GM19372 (cell line): ENCODE measurements at regions not wholly inside any gene's neighbourhood (a gene's known extent, or its start where the extent isn't known, plus 50 kb on each side); places are given as distances from the start of the nearest gene placed in this dataset.

Experiments used
- ATAC-seq: cut with Tn5 transposase; IDR thresholded peaks from one replicate; pipeline ENCODE4 v1.9.1; 2021; ENCODE audit warnings: mild to moderate bottlenecking, low read depth, moderate library complexity; ENCODE audit not compliant: unreplicated experiment

GRCh38 chr1:98336472-98337083 lies 324.9 kb upstream of the SNX7 start:
- ATAC-seq, result no peak

GRCh38 chr1:98333936-98334335 lies 327.6 kb upstream of the SNX7 start:
- no peak for ATAC-seq

GRCh38 chr1:98333406-98333805 lies 328.1 kb upstream of the SNX7 start:
- ATAC-seq, result no peak

GRCh38 chr1:98331718-98332311 lies 329.7 kb upstream of the SNX7 start:
- no peak for ATAC-seq

- ATAC-seq, result no peak
These were observed 330.3 kb upstream of the SNX7 start for GRCh38 chr1:98331243-98331642.

GRCh38 chr1:98330224-98330623 lies 331.3 kb upstream of the SNX7 start:
- no peak for ATAC-seq

GRCh38 chr1:98328855-98329254 lies 332.7 kb upstream of the SNX7 start:
- ATAC-seq, result no peak

- no peak for ATAC-seq
These were observed 334.2 kb upstream of the SNX7 start for GRCh38 chr1:98327220-98327861.

- no peak for ATAC-seq
These were observed 335.7 kb upstream of the SNX7 start for GRCh38 chr1:98325646-98326440.

- no peak for ATAC-seq
These were observed 337.6 kb upstream of the SNX7 start for GRCh38 chr1:98323906-98324358.

- ATAC-seq, result no peak
These were observed 338.1 kb upstream of the SNX7 start for GRCh38 chr1:98323388-98323787.

GRCh38 chr1:98322966-98323365 lies 338.6 kb upstream of the SNX7 start:
- ATAC-seq, result no peak

GRCh38 chr1:98322086-98322485 lies 339.4 kb upstream of the SNX7 start:
- no peak for ATAC-seq

GRCh38 chr1:98321191-98321590 lies 340.3 kb upstream of the SNX7 start:
- ATAC-seq, result no peak

GRCh38 chr1:98316286-98316905 lies 345.1 kb upstream of the SNX7 start:
- ATAC-seq, result no peak

GRCh38 chr1:98315309-98315708 lies 346.2 kb upstream of the SNX7 start:
- no peak for ATAC-seq

- ATAC-seq, result no peak
These were observed 346.9 kb upstream of the SNX7 start for GRCh38 chr1:98314601-98315000.

- ATAC-seq, result no peak
These were observed 354.9 kb upstream of the SNX7 start for GRCh38 chr1:98306517-98307089.

- no peak for ATAC-seq
These were observed 356.2 kb upstream of the SNX7 start for GRCh38 chr1:98305362-98305761.

- ATAC-seq, result no peak
These were observed 356.6 kb upstream of the SNX7 start for GRCh38 chr1:98304888-98305287.
